ENCODE measurements at regions not wholly inside any gene's neighbourhood (a gene's known extent, or its start where the extent isn't known, plus 50 kb on each side); places are given as distances from the start of the nearest gene placed in this dataset.

- H3K4me3 ChIP-seq: no peak overlapping the region
- intact Hi-C loops (cut with DNase I): no loop called here
Measured at GRCh38 chr7:68276725-68277124, 1280.1 kb downstream of the TYW1 start.

GRCh38 chr7:68279827-68280400, 1283.3 kb downstream of the TYW1 start:
- ATAC-seq (no peak), DNase-seq (no peak)
- H3K9me3 ChIP-seq: peaks cover 0 to 21% of the 10 kb centered on the region in 2 donors
- no peaks in the 10 kb centered on the region for H3K4me1 ChIP-seq
- H3K27me3 ChIP-seq: no peaks in the 10 kb centered on the region
- H3K36me3 ChIP-seq: no peaks in the 10 kb centered on the region
- no peak for TF ChIP-seq CTCF (IDR thresholded peaks at IDR 0.05)
- intact Hi-C loops (cut with DNase I): no loop called here
- no peak overlapping the region for H3K4me3 ChIP-seq
- H3K27ac ChIP-seq: no peak overlapping the region

More at GRCh38 chr7:68276725-68277124, 1280.1 kb downstream of the TYW1 start:
- DNase-seq: no peak
- Histone ChIP-seq H3K27me3 (no peaks in the 10 kb centered on the region), H3K27ac (no peak overlapping the region), H3K36me3 (no peaks in the 10 kb centered on the region), H3K4me1 (no peaks in the 10 kb centered on the region), H3K9me3 (peaks cover 0 to 19% of the 10 kb centered on the region in 2 donors)
- no peak for TF ChIP-seq CTCF (IDR thresholded peaks at IDR 0.05)
- ATAC-seq: no peak

DNA sequence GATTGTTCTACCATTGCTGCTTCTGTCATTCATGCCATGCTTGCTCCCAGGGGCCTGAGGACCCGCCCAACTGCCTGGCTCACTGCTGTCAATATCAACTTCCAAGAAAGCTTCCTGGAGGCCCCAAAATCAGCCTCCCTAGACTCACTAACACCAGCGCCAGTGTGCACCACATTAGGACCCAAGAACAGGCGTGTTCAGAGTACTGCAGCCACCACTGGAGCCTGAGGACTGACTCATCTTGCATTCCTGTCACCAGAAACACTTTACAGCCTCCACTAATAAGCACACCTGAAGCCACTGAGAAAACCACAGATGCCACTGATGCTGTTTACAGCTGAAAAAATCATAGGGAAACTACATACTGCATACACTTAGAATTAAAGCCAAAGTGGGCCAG, 1284.3 kb downstream of the TYW1 start:
- H3K27me3 ChIP-seq: no peaks in the 10 kb centered on the region
- TF ChIP-seq CTCF (IDR thresholded peaks at IDR 0.05): no peak
- ATAC-seq (no peak), DNase-seq (no peak)
- no peak overlapping the region for H3K27ac ChIP-seq
- no peaks in the 10 kb centered on the region for H3K4me1 ChIP-seq
- peaks cover 0 to 29% of the 10 kb centered on the region in 2 donors for H3K9me3 ChIP-seq
- no peaks in the 10 kb centered on the region for H3K36me3 ChIP-seq
- no peak overlapping the region for H3K4me3 ChIP-seq
- intact Hi-C loops (cut with DNase I): no loop called here

GRCh38 chr7:68288144-68288593, 1291.5 kb downstream of the TYW1 start:
- no peak overlapping the region for H3K27ac ChIP-seq
- ATAC-seq (no peak), DNase-seq (no peak)
- no peaks in the 10 kb centered on the region for H3K27me3 ChIP-seq
- peaks cover 0 to 25% of the 10 kb centered on the region in 2 donors for H3K9me3 ChIP-seq
- H3K36me3 ChIP-seq: no peaks in the 10 kb centered on the region
- H3K4me1 ChIP-seq: no peaks in the 10 kb centered on the region
- no peak overlapping the region for H3K4me3 ChIP-seq
- intact Hi-C loops (cut with DNase I): no loop called here
- TF ChIP-seq CTCF (IDR thresholded peaks at IDR 0.05): no peak

DNA sequence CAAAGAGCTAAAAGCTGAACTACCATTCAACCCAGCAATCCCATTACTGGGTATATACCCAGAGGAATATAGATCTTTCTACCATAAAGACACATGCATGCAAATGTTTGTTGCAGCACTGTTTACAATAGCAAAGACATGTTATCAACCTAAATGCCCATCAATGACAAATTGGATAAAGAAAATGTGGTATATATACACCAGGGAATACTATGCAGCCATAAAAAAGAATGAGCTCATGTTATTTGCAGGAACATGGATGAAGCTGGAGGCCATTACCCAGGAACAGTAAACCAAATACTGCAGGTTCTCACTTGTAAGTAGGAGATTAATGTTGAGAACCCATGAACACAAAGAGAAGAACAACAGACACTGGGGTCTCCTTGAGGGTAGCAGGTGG, 1295.1 kb downstream of the TYW1 start:
- no peak overlapping the region for H3K4me3 ChIP-seq
- DNase-seq: no peak
- H3K27ac ChIP-seq: no peak overlapping the region
- H3K27me3 ChIP-seq: no peaks in the 10 kb centered on the region
- no peaks in the 10 kb centered on the region for H3K36me3 ChIP-seq
- no peak for TF ChIP-seq CTCF (IDR thresholded peaks at IDR 0.05)
- H3K4me1 ChIP-seq: no peaks in the 10 kb centered on the region
- H3K9me3 ChIP-seq: peaks cover 0 to 14% of the 10 kb centered on the region in 2 donors
- intact Hi-C loops (cut with DNase I): no loop called here
- ATAC-seq: no peak
